ENCODE measurements at regions not wholly inside any gene's neighbourhood (a gene's known extent, or its start where the extent isn't known, plus 50 kb on each side); places are given as distances from the start of the nearest gene placed in this dataset.
A peak's percentile ranks its signal among the peaks of the same experiment; 100 is the strongest.
"Not testable (repeated sequence)": the region's sequence is repeated elsewhere in the genome, so short reads cannot be mapped to it uniquely, and the experiment has no call there.

GRCh38 chr1:85527145-85527544 is 53.4 kb upstream of the CCN1 start:
- TF ChIP-seq CTCF (IDR thresholded peaks at IDR 0.05; ENCODE audit: control extremely low read depth in 1 of 3, insufficient read depth in 1 of 3, low read depth in 1 of 3, low read length in 3 of 3); SP1 (IDR thresholded peaks at IDR 0.05; ENCODE audit: low read depth, low read length); POLR2AphosphoS5 (IDR thresholded peaks at IDR 0.05; ENCODE audit: low read depth, low read length); POLR2A (IDR thresholded peaks at IDR 0.05; ENCODE audit: control extremely low read depth in 1 of 2, low read depth in 2 of 2, low read length in 2 of 2); ATF3 (IDR thresholded peaks at IDR 0.05; ENCODE audit: insufficient read depth, low read depth, low read length); EZH2 (IDR thresholded peaks at IDR 0.05; ENCODE audit: low read depth, low read length, severe bottlenecking); EGR1 (IDR thresholded peaks at IDR 0.05; ENCODE audit: borderline replicate concordance, low read depth, low read length): not testable (repeated sequence)
- TF ChIP-seq TEAD4 (IDR thresholded peaks at IDR 0.05; ENCODE audit: low read depth, low read length) = peak; percentile 73; the same call in 1 of the 2 replicates

All from H1 (cell line).